ENCODE measurements at regions not wholly inside any gene's neighbourhood (a gene's known extent, or its start where the extent isn't known, plus 50 kb on each side); places are given as distances from the start of the nearest gene placed in this dataset.

DNA sequence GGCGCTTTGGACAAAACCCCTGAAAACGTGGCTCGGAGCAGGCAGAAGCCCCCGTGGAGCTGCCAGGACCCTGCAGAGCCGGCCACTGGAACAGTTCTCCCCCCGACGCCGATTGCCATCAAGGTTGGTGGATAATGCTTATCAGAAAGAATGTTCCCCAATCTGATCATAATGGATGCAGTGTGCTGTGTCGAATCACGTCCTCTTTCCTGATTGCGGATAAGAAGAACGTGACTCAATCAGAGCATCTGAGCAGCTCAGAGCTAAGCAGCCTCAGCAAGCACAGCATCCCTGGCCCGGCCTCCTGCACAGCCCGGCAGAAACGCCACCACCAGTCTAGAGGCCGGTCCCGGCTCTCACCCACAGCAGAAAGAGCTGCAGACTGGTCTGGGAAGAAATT, 488.0 kb downstream of the EIPR1 start:
- TF ChIP-seq OSR1 (CRISPR knock-in tag; IDR thresholded peaks at IDR 0.05) (no peak), TOX (CRISPR knock-in tag; IDR thresholded peaks at IDR 0.05; ENCODE audit: borderline replicate concordance) (no peak), ZNF565 (CRISPR knock-in tag; conservative IDR thresholded peaks at IDR 0.05; ENCODE audit: low read depth) (no peak), ZNF8 (CRISPR knock-in tag; IDR thresholded peaks at IDR 0.05) (no peak), PPARA (CRISPR knock-in tag; IDR thresholded peaks at IDR 0.05; ENCODE audit: borderline replicate concordance) (no peak), ZFP3 (CRISPR knock-in tag; IDR thresholded peaks at IDR 0.05) (no peak), CSDC2 (CRISPR knock-in tag; IDR thresholded peaks at IDR 0.05) (no peak), ARNTL (CRISPR knock-in tag; IDR thresholded peaks at IDR 0.05; ENCODE audit: borderline replicate concordance, low read depth) (no peak)
- TF ChIP-seq, protein P1, sequence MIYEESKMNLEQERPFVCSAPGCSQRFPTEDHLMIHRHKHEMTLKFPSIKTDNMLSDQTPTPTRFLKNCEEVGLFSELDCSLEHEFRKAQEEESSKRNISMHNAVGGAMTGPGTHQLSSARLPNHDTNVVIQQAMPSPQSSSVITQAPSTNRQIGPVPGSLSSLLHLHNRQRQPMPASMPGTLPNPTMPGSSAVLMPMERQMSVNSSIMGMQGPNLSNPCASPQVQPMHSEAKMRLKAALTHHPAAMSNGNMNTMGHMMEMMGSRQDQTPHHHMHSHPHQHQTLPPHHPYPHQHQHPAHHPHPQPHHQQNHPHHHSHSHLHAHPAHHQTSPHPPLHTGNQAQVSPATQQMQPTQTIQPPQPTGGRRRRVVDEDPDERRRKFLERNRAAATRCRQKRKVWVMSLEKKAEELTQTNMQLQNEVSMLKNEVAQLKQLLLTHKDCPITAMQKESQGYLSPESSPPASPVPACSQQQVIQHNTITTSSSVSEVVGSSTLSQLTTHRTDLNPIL (CRISPR knock-in tag; IDR thresholded peaks at IDR 0.05; ENCODE audit: low read depth): no peak
- TF ChIP-seq, protein P2, sequence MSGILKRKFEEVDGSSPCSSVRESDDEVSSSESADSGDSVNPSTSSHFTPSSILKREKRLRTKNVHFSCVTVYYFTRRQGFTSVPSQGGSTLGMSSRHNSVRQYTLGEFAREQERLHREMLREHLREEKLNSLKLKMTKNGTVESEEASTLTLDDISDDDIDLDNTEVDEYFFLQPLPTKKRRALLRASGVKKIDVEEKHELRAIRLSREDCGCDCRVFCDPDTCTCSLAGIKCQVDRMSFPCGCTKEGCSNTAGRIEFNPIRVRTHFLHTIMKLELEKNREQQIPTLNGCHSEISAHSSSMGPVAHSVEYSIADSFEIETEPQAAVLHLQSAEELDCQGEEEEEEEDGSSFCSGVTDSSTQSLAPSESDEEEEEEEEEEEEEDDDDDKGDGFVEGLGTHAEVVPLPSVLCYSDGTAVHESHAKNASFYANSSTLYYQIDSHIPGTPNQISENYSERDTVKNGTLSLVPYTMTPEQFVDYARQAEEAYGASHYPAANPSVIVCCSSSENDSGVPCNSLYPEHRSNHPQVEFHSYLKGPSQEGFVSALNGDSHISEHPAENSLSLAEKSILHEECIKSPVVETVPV (CRISPR knock-in tag; IDR thresholded peaks at IDR 0.05): no peak
- TF ChIP-seq, protein P3, sequence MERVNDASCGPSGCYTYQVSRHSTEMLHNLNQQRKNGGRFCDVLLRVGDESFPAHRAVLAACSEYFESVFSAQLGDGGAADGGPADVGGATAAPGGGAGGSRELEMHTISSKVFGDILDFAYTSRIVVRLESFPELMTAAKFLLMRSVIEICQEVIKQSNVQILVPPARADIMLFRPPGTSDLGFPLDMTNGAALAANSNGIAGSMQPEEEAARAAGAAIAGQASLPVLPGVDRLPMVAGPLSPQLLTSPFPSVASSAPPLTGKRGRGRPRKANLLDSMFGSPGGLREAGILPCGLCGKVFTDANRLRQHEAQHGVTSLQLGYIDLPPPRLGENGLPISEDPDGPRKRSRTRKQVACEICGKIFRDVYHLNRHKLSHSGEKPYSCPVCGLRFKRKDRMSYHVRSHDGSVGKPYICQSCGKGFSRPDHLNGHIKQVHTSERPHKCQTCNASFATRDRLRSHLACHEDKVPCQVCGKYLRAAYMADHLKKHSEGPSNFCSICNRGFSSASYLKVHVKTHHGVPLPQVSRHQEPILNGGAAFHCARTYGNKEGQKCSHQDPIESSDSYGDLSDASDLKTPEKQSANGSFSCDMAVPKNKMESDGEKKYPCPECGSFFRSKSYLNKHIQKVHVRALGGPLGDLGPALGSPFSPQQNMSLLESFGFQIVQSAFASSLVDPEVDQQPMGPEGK (CRISPR knock-in tag; IDR thresholded peaks at IDR 0.05; ENCODE audit: borderline replicate concordance): no peak

Data from SK-N-SH treated with all-trans-retinoic acid at 6 μM for 48 hours (cell line).